ENCODE measurements at regions not wholly inside any gene's neighbourhood (a gene's known extent, or its start where the extent isn't known, plus 50 kb on each side); places are given as distances from the start of the nearest gene placed in this dataset.

- H3K27me3 Mint-ChIP-seq (ENCODE audit: low read depth), result no peaks in the 10 kb centered on the region
- no peak overlapping the region for H3K4me3 Mint-ChIP-seq
- TF ChIP-seq, protein P1, sequence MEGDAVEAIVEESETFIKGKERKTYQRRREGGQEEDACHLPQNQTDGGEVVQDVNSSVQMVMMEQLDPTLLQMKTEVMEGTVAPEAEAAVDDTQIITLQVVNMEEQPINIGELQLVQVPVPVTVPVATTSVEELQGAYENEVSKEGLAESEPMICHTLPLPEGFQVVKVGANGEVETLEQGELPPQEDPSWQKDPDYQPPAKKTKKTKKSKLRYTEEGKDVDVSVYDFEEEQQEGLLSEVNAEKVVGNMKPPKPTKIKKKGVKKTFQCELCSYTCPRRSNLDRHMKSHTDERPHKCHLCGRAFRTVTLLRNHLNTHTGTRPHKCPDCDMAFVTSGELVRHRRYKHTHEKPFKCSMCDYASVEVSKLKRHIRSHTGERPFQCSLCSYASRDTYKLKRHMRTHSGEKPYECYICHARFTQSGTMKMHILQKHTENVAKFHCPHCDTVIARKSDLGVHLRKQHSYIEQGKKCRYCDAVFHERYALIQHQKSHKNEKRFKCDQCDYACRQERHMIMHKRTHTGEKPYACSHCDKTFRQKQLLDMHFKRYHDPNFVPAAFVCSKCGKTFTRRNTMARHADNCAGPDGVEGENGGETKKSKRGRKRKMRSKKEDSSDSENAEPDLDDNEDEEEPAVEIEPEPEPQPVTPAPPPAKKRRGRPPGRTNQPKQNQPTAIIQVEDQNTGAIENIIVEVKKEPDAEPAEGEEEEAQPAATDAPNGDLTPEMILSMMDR (IDR thresholded peaks at IDR 0.05; ENCODE audit: unreplicated experiment in 3 of 3), result no peak
- H3K9me3 Mint-ChIP-seq, result no peaks in the 10 kb centered on the region
- no peak overlapping the region for H3K27ac Mint-ChIP-seq
- H3K4me1 Mint-ChIP-seq, result no peaks in the 10 kb centered on the region
- H3K36me3 Mint-ChIP-seq (ENCODE audit: low read depth), result no peaks in the 10 kb centered on the region
Measured at GRCh38 chr5:68126886-68127285, 88.7 kb upstream of the PIK3R1 start.

DNA sequence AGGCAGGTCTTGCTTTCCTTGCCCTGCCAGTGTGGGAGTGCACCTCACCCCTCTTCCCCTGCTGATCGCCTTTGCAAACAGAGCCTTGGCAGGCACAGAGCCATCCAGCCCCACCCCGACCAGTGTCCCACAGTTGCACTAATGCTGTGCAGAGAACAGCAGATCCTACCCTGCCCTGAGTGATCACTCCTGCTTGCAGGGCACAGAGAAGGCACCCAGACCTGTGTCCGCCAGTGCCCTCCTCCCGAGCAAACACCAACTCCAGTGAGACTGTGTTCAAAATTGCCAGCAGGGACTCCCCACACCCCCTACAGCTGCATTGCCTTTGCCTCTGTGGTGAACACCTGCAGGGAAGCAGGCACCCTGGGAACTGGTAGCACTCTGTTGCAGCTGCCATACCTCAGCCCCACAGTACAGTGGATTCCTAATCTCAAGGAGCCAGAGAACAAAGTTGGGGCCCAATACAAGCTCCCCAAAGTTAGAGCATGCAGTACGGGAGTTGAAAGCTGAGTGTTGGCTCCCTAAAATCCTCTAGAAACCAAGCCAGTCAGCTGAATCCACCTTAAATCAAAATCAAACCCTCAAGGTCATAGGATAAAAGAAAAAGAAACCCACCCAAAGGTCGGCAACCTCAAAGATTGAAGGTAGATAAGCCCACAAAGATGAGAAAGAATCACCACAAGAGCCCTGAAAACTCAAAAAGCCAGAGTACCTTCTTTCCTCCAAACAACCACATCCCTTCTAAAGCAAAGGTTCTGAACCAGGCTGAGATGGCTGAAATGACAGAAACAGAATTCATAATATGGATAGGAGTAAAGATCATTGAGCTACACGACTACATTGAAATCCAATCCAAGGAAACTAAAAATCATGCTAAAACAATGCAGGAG, 92.9 kb upstream of the PIK3R1 start:
- Mint-ChIP-seq H3K4me1 (no peaks in the 10 kb centered on the region), H3K9me3 (no peaks in the 10 kb centered on the region), H3K36me3 (ENCODE audit: low read depth) (no peaks in the 10 kb centered on the region), H3K27ac (no peak overlapping the region), H3K4me3 (no peak overlapping the region), H3K27me3 (ENCODE audit: low read depth) (no peaks in the 10 kb centered on the region)
- TF ChIP-seq, protein P1 (IDR thresholded peaks at IDR 0.05; ENCODE audit: unreplicated experiment in 3 of 3), result no peak

- H3K4me1 Mint-ChIP-seq, result no peaks in the 10 kb centered on the region
- TF ChIP-seq, protein P1 (IDR thresholded peaks at IDR 0.05; ENCODE audit: unreplicated experiment in 3 of 3), result no peak
Measured at GRCh38 chr5:68116868-68117411, 98.6 kb upstream of the PIK3R1 start.

GRCh38 chr5:68116408-68116807, 99.1 kb upstream of the PIK3R1 start:
- Mint-ChIP-seq H3K9me3 (no peaks in the 10 kb centered on the region), H3K4me3 (no peak overlapping the region), H3K36me3 (ENCODE audit: low read depth) (no peaks in the 10 kb centered on the region), H3K4me1 (no peaks in the 10 kb centered on the region), H3K27me3 (ENCODE audit: low read depth) (no peaks in the 10 kb centered on the region), H3K27ac (no peak overlapping the region)
- TF ChIP-seq, protein P1 (IDR thresholded peaks at IDR 0.05; ENCODE audit: unreplicated experiment in 3 of 3), result no peak

More at GRCh38 chr5:68116868-68117411, 98.6 kb upstream of the PIK3R1 start:
- no peak overlapping the region for H3K4me3 Mint-ChIP-seq
- H3K27ac Mint-ChIP-seq, result no peak overlapping the region
- no peaks in the 10 kb centered on the region for H3K9me3 Mint-ChIP-seq
- H3K36me3 Mint-ChIP-seq (ENCODE audit: low read depth), result no peaks in the 10 kb centered on the region
- H3K27me3 Mint-ChIP-seq (ENCODE audit: low read depth), result no peaks in the 10 kb centered on the region

- H3K36me3 Mint-ChIP-seq (ENCODE audit: low read depth), result no peaks in the 10 kb centered on the region
- no peaks in the 10 kb centered on the region for H3K4me1 Mint-ChIP-seq
- TF ChIP-seq, protein P1 (IDR thresholded peaks at IDR 0.05; ENCODE audit: unreplicated experiment in 3 of 3), result no peak
- H3K4me3 Mint-ChIP-seq, result no peak overlapping the region
- no peaks in the 10 kb centered on the region for H3K9me3 Mint-ChIP-seq
- no peak overlapping the region for H3K27ac Mint-ChIP-seq
- no peaks in the 10 kb centered on the region for H3K27me3 Mint-ChIP-seq (ENCODE audit: low read depth)
Measured at GRCh38 chr5:68115584-68115983, 100.0 kb upstream of the PIK3R1 start.

Data from nephron (organoid).